BJ (cell line): ENCODE measurements at regions not wholly inside any gene's neighbourhood (a gene's known extent, or its start where the extent isn't known, plus 50 kb on each side); places are given as distances from the start of the nearest gene placed in this dataset.

Experiments
- CTCF ChIA-PET: fragments of 350-600 bp; formaldehyde crosslinking; extraction: SDS; loops from one replicate; lab custom pipeline; 2021; ENCODE audit warnings: antibody characterized with exemption, inconsistent platforms; lab: Yijun Ruan, JAX
- POLR2A ChIA-PET: fragments of 300-600 bp; sonication (Branson Sonifier 250); formaldehyde crosslinking; extraction: SDS; loops from one replicate; lab custom pipeline; 2021; ENCODE audit warnings: antibody characterized with exemption; lab: Charles Lee
- DNase-seq: peaks from one replicate; pipeline ENCODE4 v3.0.0-alpha.2; 2011; ENCODE audit warnings: low read depth
- H3K27me3 ChIP-seq: 2 replicates; pipeline ENCODE4 v1.6.0; 2011; ENCODE audit warnings: low read length; ENCODE audit not compliant: control insufficient read depth, insufficient read depth
- H3K36me3 ChIP-seq: 2 replicates; pipeline ENCODE4 v1.5.1; 2011; ENCODE audit warnings: low read length; ENCODE audit not compliant: control insufficient read depth, insufficient read depth
- H3K4me3 ChIP-seq: 2 replicates; pipeline ENCODE4 v1.5.1; 2011; ENCODE audit warnings: low read depth, mild to moderate bottlenecking, control low read depth, low read length
- CTCF ChIP-seq: IDR thresholded peaks from 2 replicates; pipeline ENCODE4 v1.5.1; 2011; ENCODE audit warnings: low read depth, mild to moderate bottlenecking, control low read depth, inconsistent platforms, low read length, moderate library complexity; ENCODE audit not compliant: insufficient read depth

DNA sequence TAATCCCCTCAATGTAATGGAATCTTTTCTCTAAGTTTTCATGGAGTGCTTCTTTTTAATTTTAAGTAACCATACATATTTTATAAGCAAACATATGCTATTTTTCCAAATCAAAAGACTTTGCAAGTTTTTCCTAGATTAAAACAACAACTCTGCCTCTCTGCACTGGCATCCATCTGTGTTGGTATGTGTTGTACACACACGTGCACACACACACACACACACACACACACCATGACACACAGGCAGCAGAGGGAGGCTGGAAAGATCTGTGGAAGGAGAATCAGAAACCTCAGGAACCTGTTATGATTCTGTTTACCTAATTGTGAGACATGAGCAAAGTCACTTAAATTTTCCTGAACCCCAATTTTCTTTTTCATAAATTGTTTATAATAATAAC lies 295.0 kb upstream of the PRDM1 start:
- Histone ChIP-seq H3K36me3 (no peaks in the 10 kb centered on the region), H3K27me3 (no peaks in the 10 kb centered on the region), H3K4me3 (no peak overlapping the region)
- POLR2A ChIA-PET = no interaction called here
- DNase-seq = no peak
- CTCF ChIA-PET = interaction anchor here (1.8 kb wide), 1 partner anchor 9 kb away, joined by 6 read pairs; no protein-coding TSS in a partner anchor
- no peak for TF ChIP-seq CTCF

DNA sequence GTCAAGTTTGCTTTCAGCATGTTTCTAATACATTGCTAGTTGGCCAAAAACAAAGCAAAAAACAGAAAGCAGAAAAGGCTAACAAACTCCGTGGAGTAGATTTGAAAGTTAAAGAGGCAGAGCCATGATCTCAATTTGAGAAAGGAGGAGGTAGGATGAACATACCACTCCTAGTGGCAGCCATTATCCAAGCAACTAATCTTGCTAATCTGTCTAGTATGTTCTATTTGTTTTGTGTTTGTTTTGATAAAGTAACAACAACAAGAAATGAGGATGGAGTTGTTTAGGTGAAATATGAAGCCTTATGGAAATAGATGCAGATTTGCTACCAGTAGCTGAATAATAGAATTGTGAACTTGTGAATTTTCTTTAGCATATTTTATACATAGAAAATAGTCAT lies 295.5 kb upstream of the PRDM1 start:
- Histone ChIP-seq H3K4me3 (no peak overlapping the region), H3K36me3 (no peaks in the 10 kb centered on the region), H3K27me3 (no peaks in the 10 kb centered on the region)
- CTCF ChIA-PET = interaction anchor here (1.8 kb wide), 1 partner anchor 9 kb away, joined by 6 read pairs; no protein-coding TSS in a partner anchor
- no peak for DNase-seq
- TF ChIP-seq CTCF = peak; percentile 21; the same call in 1 of the 2 replicates
- POLR2A ChIA-PET = no interaction called here

- H3K27me3 ChIP-seq = no peaks in the 10 kb centered on the region
- CTCF ChIA-PET = interaction anchor here (0.9 to 1.7 kb wide), 2 partner anchors 17 to 307 kb away, joined by 3 to 4 read pairs; no protein-coding TSS in a partner anchor
- no peaks in the 10 kb centered on the region for H3K36me3 ChIP-seq
- H3K4me3 ChIP-seq = no peak overlapping the region
- TF ChIP-seq CTCF = no peak
- no peak for DNase-seq
- POLR2A ChIA-PET = no interaction called here
Measured at GRCh38 chr6:105789935-105790334, 296.2 kb upstream of the PRDM1 start.

GRCh38 chr6:105787747-105788146 lies 298.4 kb upstream of the PRDM1 start:
- no peak for TF ChIP-seq CTCF
- Histone ChIP-seq H3K4me3 (no peak overlapping the region), H3K36me3 (no peaks in the 10 kb centered on the region), H3K27me3 (no peaks in the 10 kb centered on the region)
- no peak for DNase-seq
- POLR2A ChIA-PET = no interaction called here
- CTCF ChIA-PET = no interaction called here

DNA sequence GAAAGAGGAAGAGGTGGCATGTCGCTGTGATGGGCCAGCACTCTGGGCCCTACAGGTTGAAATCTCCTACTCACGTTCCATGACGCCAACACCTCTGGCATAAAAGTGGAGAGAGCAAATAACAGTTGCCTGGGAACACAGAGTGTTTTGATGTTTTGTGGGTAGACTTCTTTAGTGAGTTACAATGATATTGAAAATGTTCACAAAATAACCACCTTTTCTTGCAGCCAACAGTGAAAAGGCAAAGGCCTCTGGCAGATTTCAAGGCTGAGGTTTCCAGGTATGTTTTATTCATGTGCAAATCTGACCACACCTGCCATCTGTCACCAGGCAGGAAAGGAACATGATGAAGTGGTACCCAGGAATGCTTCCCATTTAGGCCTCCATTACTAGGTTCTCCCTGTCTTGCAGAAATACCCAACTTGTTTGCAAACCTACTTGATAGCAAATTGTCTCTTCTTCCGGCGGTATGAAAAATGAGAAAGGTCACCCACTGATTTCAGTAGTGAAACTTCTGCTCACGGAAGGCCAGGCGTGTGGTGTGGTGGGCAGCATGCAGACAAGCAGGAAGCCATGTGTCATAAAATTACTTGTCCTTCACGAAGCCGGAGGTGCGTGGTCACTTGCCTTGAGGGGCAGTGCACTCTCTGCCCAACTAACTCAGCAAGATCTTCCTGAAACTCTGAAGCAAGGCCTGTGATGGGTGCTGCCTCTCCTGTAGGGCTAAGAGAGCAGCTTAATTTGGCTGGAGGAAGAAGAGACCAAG lies 299.1 kb upstream of the PRDM1 start:
- CTCF ChIA-PET = no interaction called here
- Histone ChIP-seq H3K27me3 (no peaks in the 10 kb centered on the region), H3K4me3 (no peak overlapping the region), H3K36me3 (no peaks in the 10 kb centered on the region)
- TF ChIP-seq CTCF = no peak
- no peak for DNase-seq
- POLR2A ChIA-PET = no interaction called here
